IMR-90 (cell line): ENCODE measurements at regions not wholly inside any gene's neighbourhood (a gene's known extent, or its start where the extent isn't known, plus 50 kb on each side); places are given as distances from the start of the nearest gene placed in this dataset.

ENCODE experiments used
- ATAC-seq: fragments of 200-7000 bp; cut with Tn5 transposase; 2 replicates; pipeline ENCODE4 v1.9.1; 2020; ENCODE audit warnings: low read depth, mild to moderate bottlenecking, moderate library complexity
- BruUV-seq: library from RNA; stranded (reverse); fragments of 400-500 nt; replicated peaks from 2 replicates; lab custom pipeline; 2021; lab: Mats Ljungman, UMichigan
- CTCF ChIA-PET: fragments of 300-600 bp; formaldehyde crosslinking; extraction: SDS; loops from one replicate; lab custom pipeline; 2021; ENCODE audit warnings: antibody characterized with exemption; lab: Yijun Ruan, JAX
- POLR2A ChIA-PET: fragments of 300-600 bp; sonication (Branson Sonifier 250); formaldehyde crosslinking; loops from one replicate; lab custom pipeline; 2022; ENCODE audit warnings: antibody characterized with exemption; ENCODE audit not compliant: unreplicated experiment; lab: Charles Lee
- DNase-seq: peaks from one replicate; pipeline ENCODE4 v3.0.0; 2013
- H2AFZ ChIP-seq: replicated peaks from 2 replicates; pipeline ENCODE3; 2013; ENCODE audit warnings: low read length, mild to moderate bottlenecking; ENCODE audit not compliant: poor library complexity
- H2AK5ac ChIP-seq: 2 replicates; pipeline ENCODE4 v1.6.1; 2013; ENCODE audit warnings: low read depth, low read length, inconsistent platforms
- H2AK9ac ChIP-seq: replicated peaks from 2 replicates; pipeline ENCODE3; 2013; ENCODE audit warnings: mild to moderate bottlenecking, low read depth, low read length, moderate library complexity; ENCODE audit not compliant: poor library complexity
- H2BK120ac ChIP-seq: 2 replicates; pipeline ENCODE4 v1.6.1; 2013; ENCODE audit warnings: low read depth, low read length, inconsistent platforms
- H2BK15ac ChIP-seq: 3 replicates; pipeline ENCODE4 v1.6.1; 2013; ENCODE audit warnings: low read depth, low read length, inconsistent platforms
- H2BK20ac ChIP-seq: 2 replicates; pipeline ENCODE4 v1.6.1; 2013; ENCODE audit warnings: low read depth, mild to moderate bottlenecking, inconsistent platforms, low read length, moderate library complexity
- H2BK5ac ChIP-seq: 2 replicates; pipeline ENCODE4 v1.6.1; 2013; ENCODE audit warnings: mild to moderate bottlenecking, low read depth, low read length, inconsistent platforms; ENCODE audit not compliant: poor library complexity, severe bottlenecking
- H3K14ac ChIP-seq: replicated peaks from 2 replicates; pipeline ENCODE4 v1.6.1; 2013; ENCODE audit warnings: low read depth, low read length, inconsistent platforms
- H3K18ac ChIP-seq: 2 replicates; pipeline ENCODE4 v1.6.1; 2013; ENCODE audit warnings: low read depth, low read length, control low read depth
- H3K23ac ChIP-seq: 2 replicates; pipeline ENCODE4 v1.6.1; 2013; ENCODE audit warnings: low read depth, low read length, inconsistent platforms
- H3K27ac ChIP-seq: 2 replicates; pipeline ENCODE4 v1.5.1; 2013; ENCODE audit warnings: mild to moderate bottlenecking, control low read depth, low read length; ENCODE audit not compliant: insufficient read depth
- H3K27me3 ChIP-seq: 2 replicates; pipeline ENCODE4 v1.6.1; 2013; ENCODE audit warnings: low read length; ENCODE audit not compliant: control insufficient read depth, insufficient read depth
- H3K36me3 ChIP-seq: 2 replicates; pipeline ENCODE4 v1.6.1; 2013; ENCODE audit warnings: low read length, mixed read lengths; ENCODE audit not compliant: control insufficient read depth, insufficient read depth
- H3K4ac ChIP-seq: 2 replicates; pipeline ENCODE4 v1.6.1; 2013; ENCODE audit warnings: low read depth, low read length, inconsistent platforms
- H3K4me1 ChIP-seq: 2 replicates; pipeline ENCODE4 v1.6.1; 2013; ENCODE audit warnings: low read length, mixed read lengths; ENCODE audit not compliant: control insufficient read depth, insufficient read depth
- H3K4me2 ChIP-seq: 2 replicates; pipeline ENCODE4 v1.6.1; 2013; ENCODE audit warnings: low read depth, mild to moderate bottlenecking, control low read depth, low read length, moderate library complexity
- H3K4me3 ChIP-seq: 2 replicates; pipeline ENCODE4 v1.5.1; 2013; ENCODE audit warnings: low read depth, mild to moderate bottlenecking, control low read depth, low read length, moderate library complexity; ENCODE audit not compliant: insufficient read depth
- H3K56ac ChIP-seq: 2 replicates; pipeline ENCODE4 v1.6.1; 2013; ENCODE audit warnings: low read length, inconsistent platforms; ENCODE audit not compliant: insufficient read depth; ENCODE audit errors: extremely low read depth
- H3K79me1 ChIP-seq, 2 experiments: 2 replicates each; pipeline ENCODE4 v1.6.1; 2013; ENCODE audit warnings: low read length in 2 of 2, inconsistent platforms in 1 of 2, low read depth in 1 of 2
- H3K9ac ChIP-seq: 2 replicates; pipeline ENCODE4 v1.6.1; 2013; ENCODE audit warnings: low read depth, low read length, control low read depth
- H3K9me1 ChIP-seq: 2 replicates; pipeline ENCODE4 v1.6.1; 2013; ENCODE audit warnings: low read length, inconsistent platforms; ENCODE audit not compliant: insufficient read depth
- H3K9me3 ChIP-seq: 2 replicates; pipeline ENCODE4 v1.6.1; 2013; ENCODE audit warnings: low read length; ENCODE audit not compliant: control insufficient read depth, insufficient read depth
- H4K20me1 ChIP-seq: 2 replicates; pipeline ENCODE4 v1.6.1; 2013; ENCODE audit warnings: low read length, inconsistent platforms; ENCODE audit not compliant: insufficient read depth
- H4K5ac ChIP-seq: 2 replicates; pipeline ENCODE4 v1.6.1; 2013; ENCODE audit warnings: mild to moderate bottlenecking, low read depth, low read length, control low read depth
- H4K8ac ChIP-seq, 2 experiments: 2 replicates each; pipeline ENCODE4 v1.6.1; 2013; ENCODE audit warnings: low read depth in 2 of 2, low read length in 2 of 2, control low read depth in 1 of 2, inconsistent platforms in 1 of 2
- H4K91ac ChIP-seq: 2 replicates; pipeline ENCODE4 v1.6.1; 2013; ENCODE audit warnings: low read depth, low read length, inconsistent platforms; ENCODE audit not compliant: insufficient read depth
- BHLHE40 ChIP-seq: fragments of 150-350 bp; IDR thresholded peaks from 2 replicates; pipeline ENCODE4 v1.6.1; 2016; ENCODE audit warnings: mild to moderate bottlenecking, low read depth, low read length
- FOS ChIP-seq: fragments of 150-350 bp; IDR thresholded peaks from 2 replicates; pipeline ENCODE4 v1.6.1; 2016; ENCODE audit warnings: low read depth, low read length
- MXI1 ChIP-seq: IDR thresholded peaks from 2 replicates; pipeline ENCODE4 v1.6.1; 2012; ENCODE audit warnings: low read depth, mild to moderate bottlenecking, low read length, moderate library complexity, borderline replicate concordance
- POLR2A ChIP-seq: IDR thresholded peaks from 2 replicates; pipeline ENCODE4 v1.6.1; 2012; ENCODE audit warnings: mild to moderate bottlenecking, low read depth, low read length
- RCOR1 ChIP-seq: IDR thresholded peaks from 2 replicates; pipeline ENCODE4 v1.6.1; 2012; ENCODE audit warnings: mild to moderate bottlenecking, low read length, improper control_type of control experiment; ENCODE audit not compliant: insufficient replicate concordance
- SMC3 ChIP-seq: fragments of 150-350 bp; IDR thresholded peaks from 2 replicates; pipeline ENCODE4 v1.6.1; 2016; ENCODE audit warnings: low read depth, mild to moderate bottlenecking, antibody characterized with exemption, low read length, moderate library complexity
- WGBS, 2 experiments: methylation state at CpG; one replicate each; pipeline versions ENCODE4 v1.1.5 to v1.1.7; 2013; ENCODE audit warnings: missing lambda C conversion rate in 2 of 2; ENCODE audit not compliant: insufficient read length in 1 of 2; ENCODE audit errors: extremely low coverage in 2 of 2; 5-methylcytosine and 5-hydroxymethylcytosine counted together
- dilution Hi-C: fragments of 300-500 bp; cut with HindIII; formaldehyde crosslinking; loops from one replicate; pipeline ENCODE4 v1.14.3; 2018; ENCODE audit warnings: low sequenced_read_pairs; ENCODE audit not compliant: unreplicated experiment
- in situ Hi-C: fragments of 300-500 bp; cut with MboI; formaldehyde crosslinking; loops from 3 replicates; pipeline ENCODE4 v1.14.3; 2019; ENCODE audit warnings: low sequenced_read_pairs, inconsistent platforms, mixed read lengths
- intact Hi-C: fragments of 100-400 bp; cut with micrococcal nuclease; formaldehyde crosslinking; loops from 2 replicates; pipeline ENCODE4 v1.10.0; 2022
- TF ChIP-seq, protein P1 (sequence below): conservative IDR thresholded peaks from 2 replicates; pipeline ENCODE4 v1.5.1; 2012; ENCODE audit warnings: mild to moderate bottlenecking, low read depth, low read length, improper control_type of control experiment

- dilution Hi-C loops = no loop called here
- Histone ChIP-seq H3K4me1 (peaks cover 1% of the 10 kb centered on the region; the same call in 1 of the 2 replicates), H3K9ac (no peak overlapping the region), H2BK120ac (no peak overlapping the region), H3K36me3 (no peaks in the 10 kb centered on the region), H4K8ac (no peak overlapping the region), H3K4me3 (no peak overlapping the region), H3K27ac (no peak overlapping the region), H4K91ac (no peak overlapping the region), H2AK5ac (no peak overlapping the region), H2BK5ac (no peak overlapping the region), H4K20me1 (no peaks in the 10 kb centered on the region), H4K5ac (no peak overlapping the region), H3K14ac (no peak overlapping the region), H2AK9ac (no peak overlapping the region), H2AFZ (no peak overlapping the region), H3K4ac (no peak overlapping the region), H3K9me3 (no peaks in the 10 kb centered on the region), H2BK20ac (no peak overlapping the region), H3K23ac (no peak overlapping the region), H3K18ac (no peak overlapping the region), H2BK15ac (no peak overlapping the region), H3K27me3 (no peaks in the 10 kb centered on the region), H3K9me1 (no peaks in the 10 kb centered on the region), H3K56ac (no peak overlapping the region), H3K79me1 (no peaks in the 10 kb centered on the region), H3K4me2 (no peak overlapping the region)
- in situ Hi-C loops = no loop called here
- CTCF ChIA-PET = interaction anchor here (1.0 kb wide), 1 partner anchor 8 kb away, joined by 4 read pairs; no protein-coding TSS in a partner anchor
- intact Hi-C loops = no loop called here
- POLR2A ChIA-PET = no interaction called here
- 27% methylated on average over 3 of the region's 6 CpGs; no CpG with 5 or more reads in 1 of the 2 experiments for WGBS, 2 experiments
- BruUV-seq = no TSS peak
- ATAC-seq = no peak
- no peak for DNase-seq
- TF ChIP-seq MXI1 = no peak
- TF ChIP-seq, protein P1, sequence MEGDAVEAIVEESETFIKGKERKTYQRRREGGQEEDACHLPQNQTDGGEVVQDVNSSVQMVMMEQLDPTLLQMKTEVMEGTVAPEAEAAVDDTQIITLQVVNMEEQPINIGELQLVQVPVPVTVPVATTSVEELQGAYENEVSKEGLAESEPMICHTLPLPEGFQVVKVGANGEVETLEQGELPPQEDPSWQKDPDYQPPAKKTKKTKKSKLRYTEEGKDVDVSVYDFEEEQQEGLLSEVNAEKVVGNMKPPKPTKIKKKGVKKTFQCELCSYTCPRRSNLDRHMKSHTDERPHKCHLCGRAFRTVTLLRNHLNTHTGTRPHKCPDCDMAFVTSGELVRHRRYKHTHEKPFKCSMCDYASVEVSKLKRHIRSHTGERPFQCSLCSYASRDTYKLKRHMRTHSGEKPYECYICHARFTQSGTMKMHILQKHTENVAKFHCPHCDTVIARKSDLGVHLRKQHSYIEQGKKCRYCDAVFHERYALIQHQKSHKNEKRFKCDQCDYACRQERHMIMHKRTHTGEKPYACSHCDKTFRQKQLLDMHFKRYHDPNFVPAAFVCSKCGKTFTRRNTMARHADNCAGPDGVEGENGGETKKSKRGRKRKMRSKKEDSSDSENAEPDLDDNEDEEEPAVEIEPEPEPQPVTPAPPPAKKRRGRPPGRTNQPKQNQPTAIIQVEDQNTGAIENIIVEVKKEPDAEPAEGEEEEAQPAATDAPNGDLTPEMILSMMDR = no peak
- no peak for TF ChIP-seq BHLHE40
- TF ChIP-seq SMC3 = no peak
- TF ChIP-seq FOS = no peak
- no peak for TF ChIP-seq POLR2A
- no peak for TF ChIP-seq RCOR1
These were observed 103.4 kb downstream of the DDIT4L start for GRCh38 chr4:100086766-100087431.
